Left lung (tissue), 4 donors: ENCODE measurements at regions not wholly inside any gene's neighbourhood (a gene's known extent, or its start where the extent isn't known, plus 50 kb on each side); places are given as distances from the start of the nearest gene placed in this dataset.

Source experiments
- ATAC-seq: fragments of 200-7000 bp; cut with Tn5 transposase; one replicate; pipeline ENCODE4 v1.9.1; 2020; ENCODE audit warnings: moderate library complexity
- DNase-seq, 4 donors: peaks; one replicate each; pipeline ENCODE4 v3.0.0-alpha.2; 2013 to 2020
- H3K27ac ChIP-seq, 2 donors: fragments of 200-600 bp; sonication (generic) in 1 of 2; one replicate each; pipeline versions ENCODE4 v1.5.0 to v1.8.0; 2020 to 2021
- H3K27me3 ChIP-seq, 2 donors: fragments of 200-600 bp; sonication (generic) in 1 of 2; one replicate each; pipeline versions ENCODE4 v1.5.0 to v1.8.0; 2020 to 2021
- H3K36me3 ChIP-seq, 2 donors: fragments of 200-600 bp; sonication (generic) in 1 of 2; one replicate each; pipeline versions ENCODE4 v1.5.0 to v1.8.0; 2020 to 2021
- H3K4me1 ChIP-seq, 2 donors: fragments of 200-600 bp; one replicate each; pipeline ENCODE4 v1.8.0; 2021
- H3K4me3 ChIP-seq, 2 donors: fragments of 200-600 bp; sonication (generic) in 1 of 2; one replicate each; pipeline versions ENCODE4 v1.5.0 to v1.8.0; 2020 to 2021; ENCODE audit warnings: mild to moderate bottlenecking in 1 of 2
- H3K9me3 ChIP-seq, 2 donors: fragments of 200-600 bp; sonication (generic) in 1 of 2; one replicate each; pipeline versions ENCODE4 v1.5.0 to v1.8.0; 2020 to 2021
- intact Hi-C, 2 donors: fragments of 100-400 bp; cut with DNase I; formaldehyde crosslinking; loops; one replicate each; pipeline versions ENCODE4 v1.11.2 to v1.14.2; 2022
- TF ChIP-seq, protein P1 (sequence below), 2 donors: fragments of 200-600 bp; sonication (generic) in 1 of 2; IDR thresholded peaks; one replicate each; pipeline versions ENCODE4 v1.5.0 to v1.8.0; 2021; ENCODE audit warnings: antibody characterized with exemption in 2 of 2
- donor health status: DM: no; HTN: yes; CAD: no.
- donor health status: DM: no; HTN: no; CAD: no.

- Histone ChIP-seq H3K27ac (no peak overlapping the region), H3K36me3 (no peaks in the 10 kb centered on the region), H3K4me1 (no peaks in the 10 kb centered on the region), H3K27me3 (no peaks in the 10 kb centered on the region), H3K4me3 (no peak overlapping the region), H3K9me3 (no peaks in the 10 kb centered on the region)
- intact Hi-C loops, result no loop called here
- no peak for DNase-seq
- TF ChIP-seq, protein P1, sequence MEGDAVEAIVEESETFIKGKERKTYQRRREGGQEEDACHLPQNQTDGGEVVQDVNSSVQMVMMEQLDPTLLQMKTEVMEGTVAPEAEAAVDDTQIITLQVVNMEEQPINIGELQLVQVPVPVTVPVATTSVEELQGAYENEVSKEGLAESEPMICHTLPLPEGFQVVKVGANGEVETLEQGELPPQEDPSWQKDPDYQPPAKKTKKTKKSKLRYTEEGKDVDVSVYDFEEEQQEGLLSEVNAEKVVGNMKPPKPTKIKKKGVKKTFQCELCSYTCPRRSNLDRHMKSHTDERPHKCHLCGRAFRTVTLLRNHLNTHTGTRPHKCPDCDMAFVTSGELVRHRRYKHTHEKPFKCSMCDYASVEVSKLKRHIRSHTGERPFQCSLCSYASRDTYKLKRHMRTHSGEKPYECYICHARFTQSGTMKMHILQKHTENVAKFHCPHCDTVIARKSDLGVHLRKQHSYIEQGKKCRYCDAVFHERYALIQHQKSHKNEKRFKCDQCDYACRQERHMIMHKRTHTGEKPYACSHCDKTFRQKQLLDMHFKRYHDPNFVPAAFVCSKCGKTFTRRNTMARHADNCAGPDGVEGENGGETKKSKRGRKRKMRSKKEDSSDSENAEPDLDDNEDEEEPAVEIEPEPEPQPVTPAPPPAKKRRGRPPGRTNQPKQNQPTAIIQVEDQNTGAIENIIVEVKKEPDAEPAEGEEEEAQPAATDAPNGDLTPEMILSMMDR (IDR thresholded peaks at IDR 0.05), result no peak
- ATAC-seq, result no peak
Observed at GRCh38 chr11:23751280-23751679, 745.6 kb upstream of the LUZP2 start.

DNA sequence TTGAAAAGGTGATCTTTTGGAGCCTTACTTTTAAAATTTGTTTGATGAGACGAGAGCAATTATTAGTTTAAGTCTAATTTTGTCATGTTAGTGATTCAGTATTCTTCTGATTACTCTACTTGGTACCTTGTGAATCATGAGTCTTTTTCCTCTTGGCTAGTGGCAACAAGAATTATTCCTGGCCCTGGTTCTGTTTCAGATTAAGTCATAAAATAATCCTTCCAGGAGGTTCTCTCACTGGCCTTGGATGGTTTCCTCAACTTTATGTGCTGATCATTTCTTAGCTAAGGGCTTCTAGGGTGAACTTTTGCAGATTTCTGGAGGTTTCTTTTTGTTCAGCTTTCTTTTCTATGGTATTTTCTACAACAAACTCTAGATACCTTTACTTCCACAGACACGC is 741.8 kb upstream of the LUZP2 start:
- H3K27me3 ChIP-seq, result no peaks in the 10 kb centered on the region
- DNase-seq (no peak), ATAC-seq (no peak)
- TF ChIP-seq, protein P1 (IDR thresholded peaks at IDR 0.05), result no peak
- no peaks in the 10 kb centered on the region for H3K36me3 ChIP-seq
- H3K4me3 ChIP-seq, result no peak overlapping the region
- peaks cover 0 to 3% of the 10 kb centered on the region in 2 donors for H3K9me3 ChIP-seq
- H3K27ac ChIP-seq, result no peak overlapping the region
- intact Hi-C loops, result no loop called here
- H3K4me1 ChIP-seq, result no peaks in the 10 kb centered on the region

GRCh38 chr11:23755769-23756168 is 741.1 kb upstream of the LUZP2 start:
- Histone ChIP-seq H3K9me3 (peaks cover 0 to 3% of the 10 kb centered on the region in 2 donors), H3K4me1 (no peaks in the 10 kb centered on the region), H3K27ac (no peak overlapping the region), H3K4me3 (no peak overlapping the region), H3K27me3 (no peaks in the 10 kb centered on the region), H3K36me3 (no peaks in the 10 kb centered on the region)
- no peak for ATAC-seq
- TF ChIP-seq, protein P1 (IDR thresholded peaks at IDR 0.05), result no peak
- intact Hi-C loops, result no loop called here
- no peak for DNase-seq

- Histone ChIP-seq H3K27ac (no peak overlapping the region), H3K27me3 (no peaks in the 10 kb centered on the region), H3K9me3 (peaks cover 0 to 3% of the 10 kb centered on the region in 2 donors), H3K4me3 (no peak overlapping the region), H3K36me3 (no peaks in the 10 kb centered on the region), H3K4me1 (no peaks in the 10 kb centered on the region)
- DNase-seq (no peak), ATAC-seq (no peak)
- intact Hi-C loops, result no loop called here
- TF ChIP-seq, protein P1 (IDR thresholded peaks at IDR 0.05), result no peak
Observed at GRCh38 chr11:23759489-23759888, 737.4 kb upstream of the LUZP2 start.

GRCh38 chr11:23764286-23764685 is 732.6 kb upstream of the LUZP2 start:
- ATAC-seq, result no peak
- intact Hi-C loops, result no loop called here

More at GRCh38 chr11:23764286-23764685, 732.6 kb upstream of the LUZP2 start:
- H3K27ac ChIP-seq, result no peak overlapping the region
- peaks cover 0 to 13% of the 10 kb centered on the region in 2 donors for H3K9me3 ChIP-seq
- TF ChIP-seq, protein P1 (IDR thresholded peaks at IDR 0.05), result no peak
- H3K4me1 ChIP-seq, result no peaks in the 10 kb centered on the region
- H3K4me3 ChIP-seq, result no peak overlapping the region
- H3K36me3 ChIP-seq, result no peaks in the 10 kb centered on the region
- DNase-seq, result no peak
- H3K27me3 ChIP-seq, result no peaks in the 10 kb centered on the region
